ENCODE measurements at regions not wholly inside any gene's neighbourhood (a gene's known extent, or its start where the extent isn't known, plus 50 kb on each side); places are given as distances from the start of the nearest gene placed in this dataset.

DNA sequence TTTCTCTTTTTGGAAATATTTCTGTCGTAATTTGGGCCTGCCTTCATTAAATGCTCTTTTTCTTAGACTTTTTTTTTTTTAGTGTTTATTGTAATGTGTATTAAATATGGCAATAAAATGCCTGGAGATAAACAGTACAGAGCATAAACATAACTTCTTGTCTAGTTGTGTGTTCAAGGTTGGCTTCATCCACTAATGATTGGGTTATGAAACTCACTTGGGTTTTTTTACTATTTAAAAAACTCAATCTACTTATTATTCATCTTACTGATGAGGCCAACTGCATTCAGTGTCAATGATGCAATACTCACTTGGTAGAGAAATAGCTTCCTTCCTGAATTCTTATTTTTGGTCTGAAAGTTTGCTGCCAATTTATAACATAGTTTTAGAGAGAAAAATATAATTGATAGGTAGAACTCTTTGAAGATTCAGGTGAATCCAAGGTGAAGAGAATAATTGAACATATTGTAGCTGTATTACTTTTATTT, 144.2 kb upstream of the NABP1 start:
- no peak overlapping the region for H3K9ac ChIP-seq (ENCODE audit: low read length)
- H3K9me3 Mint-ChIP-seq (ENCODE audit: unreplicated experiment): peaks cover 1% of the 10 kb centered on the region
- H3K79me2 ChIP-seq (ENCODE audit: insufficient read depth, low read length): no peaks in the 10 kb centered on the region
- no peak for DNase-seq (ENCODE audit: low read depth)
- H3K9me3 ChIP-seq (ENCODE audit: insufficient read depth, low read depth, low read length): no peaks in the 10 kb centered on the region
- H4K20me1 ChIP-seq (ENCODE audit: insufficient read depth, low read length): no peaks in the 10 kb centered on the region
- H3K4me2 ChIP-seq (ENCODE audit: low read length): no peak overlapping the region
- no peaks in the 10 kb centered on the region for H3K36me3 ChIP-seq (ENCODE audit: insufficient read depth, low read length)
- no peak overlapping the region for H3K27ac Mint-ChIP-seq (ENCODE audit: unreplicated experiment)
- no peak overlapping the region for H3K4me3 ChIP-seq (ENCODE audit: insufficient read depth, low read depth, low read length)
- H2AFZ ChIP-seq (ENCODE audit: low read depth, low read length): no peak overlapping the region
- no peak overlapping the region for H3K4me3 Mint-ChIP-seq (ENCODE audit: unreplicated experiment)
- FAIRE-seq: no peak
- TF ChIP-seq, protein P1, sequence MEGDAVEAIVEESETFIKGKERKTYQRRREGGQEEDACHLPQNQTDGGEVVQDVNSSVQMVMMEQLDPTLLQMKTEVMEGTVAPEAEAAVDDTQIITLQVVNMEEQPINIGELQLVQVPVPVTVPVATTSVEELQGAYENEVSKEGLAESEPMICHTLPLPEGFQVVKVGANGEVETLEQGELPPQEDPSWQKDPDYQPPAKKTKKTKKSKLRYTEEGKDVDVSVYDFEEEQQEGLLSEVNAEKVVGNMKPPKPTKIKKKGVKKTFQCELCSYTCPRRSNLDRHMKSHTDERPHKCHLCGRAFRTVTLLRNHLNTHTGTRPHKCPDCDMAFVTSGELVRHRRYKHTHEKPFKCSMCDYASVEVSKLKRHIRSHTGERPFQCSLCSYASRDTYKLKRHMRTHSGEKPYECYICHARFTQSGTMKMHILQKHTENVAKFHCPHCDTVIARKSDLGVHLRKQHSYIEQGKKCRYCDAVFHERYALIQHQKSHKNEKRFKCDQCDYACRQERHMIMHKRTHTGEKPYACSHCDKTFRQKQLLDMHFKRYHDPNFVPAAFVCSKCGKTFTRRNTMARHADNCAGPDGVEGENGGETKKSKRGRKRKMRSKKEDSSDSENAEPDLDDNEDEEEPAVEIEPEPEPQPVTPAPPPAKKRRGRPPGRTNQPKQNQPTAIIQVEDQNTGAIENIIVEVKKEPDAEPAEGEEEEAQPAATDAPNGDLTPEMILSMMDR (IDR thresholded peaks at IDR 0.05; ENCODE audit: insufficient read depth, low read depth, low read length): no peak
- no peak for TF ChIP-seq EZH2 (IDR thresholded peaks at IDR 0.05; ENCODE audit: insufficient read depth, low read length)
- H3K27ac ChIP-seq (ENCODE audit: low read depth, low read length): no peak overlapping the region
- H3K4me1 ChIP-seq (ENCODE audit: insufficient read depth, low read length): no peaks in the 10 kb centered on the region
- no peaks in the 10 kb centered on the region for H3K27me3 ChIP-seq (ENCODE audit: insufficient read depth, low read length)
- H3K4me1 Mint-ChIP-seq (ENCODE audit: low read depth, unreplicated experiment): peaks cover 1% of the 10 kb centered on the region
- no peaks in the 10 kb centered on the region for H3K36me3 Mint-ChIP-seq (ENCODE audit: low read depth, unreplicated experiment)
- peaks cover 4% of the 10 kb centered on the region for H3K27me3 Mint-ChIP-seq (ENCODE audit: low read depth, unreplicated experiment)

DNA sequence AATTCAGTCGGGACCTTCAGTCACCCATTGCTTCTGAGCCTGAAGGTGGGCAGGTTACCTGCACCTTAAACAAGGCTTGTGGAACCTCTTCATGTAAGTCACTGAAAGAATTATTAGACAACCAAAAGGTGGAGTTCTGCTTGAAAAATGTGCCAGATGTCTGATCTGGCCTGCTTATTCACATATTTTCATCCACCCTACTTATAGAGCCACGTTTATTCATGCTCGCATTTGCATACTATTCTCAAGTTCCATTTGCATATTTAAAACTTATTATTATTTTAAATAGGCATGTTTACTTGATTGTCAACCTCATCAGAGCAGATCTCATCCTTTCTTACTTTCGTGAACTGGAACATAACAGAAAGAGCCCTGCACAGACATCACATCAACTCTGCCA, 140.0 kb upstream of the NABP1 start:
- no peaks in the 10 kb centered on the region for H3K9me3 Mint-ChIP-seq (ENCODE audit: unreplicated experiment)
- H3K4me2 ChIP-seq (ENCODE audit: low read length): no peak overlapping the region
- no peak for DNase-seq (ENCODE audit: low read depth)
- H3K27me3 ChIP-seq (ENCODE audit: insufficient read depth, low read length): no peaks in the 10 kb centered on the region
- H3K79me2 ChIP-seq (ENCODE audit: insufficient read depth, low read length): no peaks in the 10 kb centered on the region
- no peak overlapping the region for H3K4me3 ChIP-seq (ENCODE audit: insufficient read depth, low read depth, low read length)
- FAIRE-seq: no peak
- no peak overlapping the region for H3K9ac ChIP-seq (ENCODE audit: low read length)
- no peak overlapping the region for H3K4me3 Mint-ChIP-seq (ENCODE audit: unreplicated experiment)
- H3K4me1 Mint-ChIP-seq (ENCODE audit: low read depth, unreplicated experiment): no peaks in the 10 kb centered on the region
- H3K36me3 Mint-ChIP-seq (ENCODE audit: low read depth, unreplicated experiment): no peaks in the 10 kb centered on the region
- no peaks in the 10 kb centered on the region for H4K20me1 ChIP-seq (ENCODE audit: insufficient read depth, low read length)
- peaks cover 4% of the 10 kb centered on the region for H3K27me3 Mint-ChIP-seq (ENCODE audit: low read depth, unreplicated experiment)
- H3K4me1 ChIP-seq (ENCODE audit: insufficient read depth, low read length): no peaks in the 10 kb centered on the region
- no peak overlapping the region for H3K27ac ChIP-seq (ENCODE audit: low read depth, low read length)
- H3K27ac Mint-ChIP-seq (ENCODE audit: unreplicated experiment): no peak overlapping the region
- H3K9me3 ChIP-seq (ENCODE audit: insufficient read depth, low read depth, low read length): no peaks in the 10 kb centered on the region
- no peak for TF ChIP-seq EZH2 (IDR thresholded peaks at IDR 0.05; ENCODE audit: insufficient read depth, low read length)
- TF ChIP-seq, protein P1 (IDR thresholded peaks at IDR 0.05; ENCODE audit: insufficient read depth, low read depth, low read length): no peak
- H2AFZ ChIP-seq (ENCODE audit: low read depth, low read length): peak overlapping the region; percentile 32
- no peaks in the 10 kb centered on the region for H3K36me3 ChIP-seq (ENCODE audit: insufficient read depth, low read length)

DNA sequence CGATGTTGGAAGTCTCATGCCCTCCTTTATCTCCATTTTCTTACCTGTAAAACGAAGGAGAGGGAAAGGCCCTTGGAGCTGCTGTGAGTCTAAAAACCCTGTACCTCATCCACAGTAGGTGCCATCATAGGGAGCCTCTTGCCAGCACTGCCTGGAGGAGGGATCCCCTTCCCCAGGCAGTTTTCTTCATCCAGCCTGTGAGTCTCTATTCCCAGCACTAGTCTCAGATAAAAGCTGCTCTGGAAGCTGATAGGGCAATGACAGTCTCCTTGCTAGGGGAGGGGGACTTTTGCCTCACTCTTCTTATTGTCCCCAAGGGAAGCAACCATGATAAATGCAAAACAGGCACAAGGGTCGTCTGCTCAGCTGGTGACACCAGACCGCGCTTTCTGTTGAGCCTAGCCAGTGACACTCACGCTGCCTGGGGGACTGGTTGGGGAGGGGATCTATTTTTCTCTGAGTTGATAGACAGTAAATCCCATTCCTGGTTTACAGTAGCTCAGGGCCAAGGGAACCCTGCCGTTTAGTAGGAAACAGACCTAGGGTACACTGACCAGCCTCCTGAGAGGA, 139.5 kb upstream of the NABP1 start:
- no peak overlapping the region for H3K27ac ChIP-seq (ENCODE audit: low read depth, low read length)
- no peaks in the 10 kb centered on the region for H4K20me1 ChIP-seq (ENCODE audit: insufficient read depth, low read length)
- no peak overlapping the region for H3K4me3 ChIP-seq (ENCODE audit: insufficient read depth, low read depth, low read length)
- Mint-ChIP-seq H3K9me3 (ENCODE audit: unreplicated experiment) (no peaks in the 10 kb centered on the region), H3K4me3 (ENCODE audit: unreplicated experiment) (no peak overlapping the region), H3K27ac (ENCODE audit: unreplicated experiment) (no peak overlapping the region), H3K4me1 (ENCODE audit: low read depth, unreplicated experiment) (no peaks in the 10 kb centered on the region), H3K27me3 (ENCODE audit: low read depth, unreplicated experiment) (peaks cover 4% of the 10 kb centered on the region), H3K36me3 (ENCODE audit: low read depth, unreplicated experiment) (no peaks in the 10 kb centered on the region)
- no peak overlapping the region for H3K9ac ChIP-seq (ENCODE audit: low read length)
- TF ChIP-seq EZH2 (IDR thresholded peaks at IDR 0.05; ENCODE audit: insufficient read depth, low read length): no peak
- TF ChIP-seq, protein P1 (IDR thresholded peaks at IDR 0.05; ENCODE audit: insufficient read depth, low read depth, low read length): no peak
- H3K36me3 ChIP-seq (ENCODE audit: insufficient read depth, low read length): no peaks in the 10 kb centered on the region
- H3K9me3 ChIP-seq (ENCODE audit: insufficient read depth, low read depth, low read length): no peaks in the 10 kb centered on the region
- no peak for DNase-seq (ENCODE audit: low read depth)
- no peak overlapping the region for H3K4me2 ChIP-seq (ENCODE audit: low read length)
- peak overlapping the region; percentile 32 for H2AFZ ChIP-seq (ENCODE audit: low read depth, low read length)
- no peaks in the 10 kb centered on the region for H3K27me3 ChIP-seq (ENCODE audit: insufficient read depth, low read length)
- FAIRE-seq: no peak
- no peaks in the 10 kb centered on the region for H3K79me2 ChIP-seq (ENCODE audit: insufficient read depth, low read length)
- no peaks in the 10 kb centered on the region for H3K4me1 ChIP-seq (ENCODE audit: insufficient read depth, low read length)
